HEK293 (cell line): ENCODE measurements at regions not wholly inside any gene's neighbourhood (a gene's known extent, or its start where the extent isn't known, plus 50 kb on each side); places are given as distances from the start of the nearest gene placed in this dataset.

Source experiments
- CTCF ChIA-PET: fragments of 350-600 bp; formaldehyde crosslinking; extraction: SDS; loops from one replicate; lab custom pipeline; 2021; ENCODE audit warnings: antibody characterized with exemption; lab: Yijun Ruan, JAX
- POLR2A ChIA-PET: fragments of 300-600 bp; formaldehyde crosslinking; extraction: SDS; loops from one replicate; lab custom pipeline; 2020; ENCODE audit warnings: antibody characterized with exemption, inconsistent platforms; lab: Yijun Ruan, JAX
- H3K27ac ChIP-seq: fragments of 200-500 bp; sonication (Bioruptor generic); 2 replicates; pipeline ENCODE4 v1.5.1; 2014; ENCODE audit warnings: low read depth, low read length, control low read depth, inconsistent platforms; ENCODE audit errors: extremely low read depth
- H3K36me3 ChIP-seq, 2 experiments: fragments of 200-500 bp in 1 of 2; sonication (Bioruptor generic) in 1 of 2; 1 replicate in 1 of 2; 2 replicates in 1 of 2; pipeline ENCODE4 v1.5.1; 2014 to 2017; ENCODE audit warnings: inconsistent platforms in 2 of 2, low read length in 2 of 2; ENCODE audit not compliant: control insufficient read depth in 2 of 2, insufficient read depth in 1 of 2
- H3K4me1 ChIP-seq: fragments of 200-500 bp; sonication (Bioruptor generic); 2 replicates; pipeline ENCODE4 v1.5.1; 2014; ENCODE audit warnings: mild to moderate bottlenecking, low read length, inconsistent platforms; ENCODE audit not compliant: control insufficient read depth, insufficient read depth
- H3K4me3 ChIP-seq: 2 replicates; pipeline ENCODE4 v1.5.1; 2011; ENCODE audit warnings: low read depth, mild to moderate bottlenecking, control low read depth, low read length, moderate library complexity
- H3K9me3 ChIP-seq: fragments of 200-500 bp; sonication (Bioruptor generic); 2 replicates; pipeline ENCODE4 v1.5.1; 2014; ENCODE audit warnings: low read depth, low read length, inconsistent platforms; ENCODE audit not compliant: control insufficient read depth, insufficient read depth
- BCL11A ChIP-seq: fragments of 450-650 bp; formaldehyde crosslinking; IDR thresholded peaks from 2 replicates; pipeline ENCODE4 v1.5.1; 2016; ENCODE audit warnings: low read depth, missing biosample characterization, missing genetic modification characterization
- BCL11B ChIP-seq: fragments of 450-650 bp; formaldehyde crosslinking; IDR thresholded peaks from 2 replicates; pipeline ENCODE4 v1.5.1; 2016; ENCODE audit warnings: low read depth, missing biosample characterization, missing genetic modification characterization
- KLF9 ChIP-seq: fragments of 450-650 bp; formaldehyde crosslinking; IDR thresholded peaks from 2 replicates; pipeline ENCODE4 v1.5.1; 2016; ENCODE audit warnings: missing biosample characterization, missing genetic modification characterization, low read depth
- PATZ1 ChIP-seq: fragments of 450-650 bp; formaldehyde crosslinking; IDR thresholded peaks from 2 replicates; pipeline ENCODE4 v1.5.1; 2016; ENCODE audit warnings: missing biosample characterization, missing genetic modification characterization
- PRDM2 ChIP-seq: fragments of 450-650 bp; formaldehyde crosslinking; IDR thresholded peaks from 2 replicates; pipeline ENCODE4 v1.5.1; 2016; ENCODE audit warnings: missing biosample characterization, missing genetic modification characterization, borderline replicate concordance
- SP2 ChIP-seq: fragments of 450-650 bp; formaldehyde crosslinking; IDR thresholded peaks from 2 replicates; pipeline ENCODE4 v1.5.1; 2016; ENCODE audit warnings: missing biosample characterization, missing genetic modification characterization
- ZBTB6 ChIP-seq: fragments of 450-650 bp; formaldehyde crosslinking; IDR thresholded peaks from 2 replicates; pipeline ENCODE4 v1.5.1; 2017; ENCODE audit warnings: missing biosample characterization, missing genetic modification characterization
- ZIC2 ChIP-seq: fragments of 450-650 bp; formaldehyde crosslinking; IDR thresholded peaks from 2 replicates; pipeline ENCODE4 v1.5.1; 2016; ENCODE audit warnings: missing biosample characterization, missing genetic modification characterization
- ZNF155 ChIP-seq: fragments of 450-650 bp; formaldehyde crosslinking; IDR thresholded peaks from 2 replicates; pipeline ENCODE4 v1.5.1; 2016; ENCODE audit warnings: missing biosample characterization, missing genetic modification characterization
- ZNF169 ChIP-seq: fragments of 450-650 bp; formaldehyde crosslinking; IDR thresholded peaks from 2 replicates; pipeline ENCODE4 v1.5.1; 2016; ENCODE audit warnings: missing biosample characterization, missing genetic modification characterization
- ZNF175 ChIP-seq: fragments of 450-650 bp; formaldehyde crosslinking; IDR thresholded peaks from 2 replicates; pipeline ENCODE4 v1.5.1; 2016; ENCODE audit warnings: missing biosample characterization, missing genetic modification characterization
- ZNF302 ChIP-seq: fragments of 450-650 bp; formaldehyde crosslinking; IDR thresholded peaks from 2 replicates; pipeline ENCODE4 v1.5.1; 2016; ENCODE audit warnings: missing biosample characterization, missing genetic modification characterization, low read depth
- ZNF404 ChIP-seq: fragments of 450-650 bp; formaldehyde crosslinking; IDR thresholded peaks from 2 replicates; pipeline ENCODE4 v1.5.1; 2017; ENCODE audit warnings: missing biosample characterization, missing genetic modification characterization
- ZNF501 ChIP-seq: fragments of 450-650 bp; formaldehyde crosslinking; IDR thresholded peaks from 2 replicates; pipeline ENCODE4 v1.5.1; 2016; ENCODE audit warnings: missing biosample characterization, missing genetic modification characterization
- ZNF514 ChIP-seq: fragments of 450-650 bp; formaldehyde crosslinking; IDR thresholded peaks from 2 replicates; pipeline ENCODE4 v1.5.1; 2016; ENCODE audit warnings: missing biosample characterization, missing genetic modification characterization
- ZNF692 ChIP-seq: fragments of 450-650 bp; formaldehyde crosslinking; IDR thresholded peaks from 2 replicates; pipeline ENCODE4 v1.5.1; 2016; ENCODE audit warnings: missing biosample characterization, missing genetic modification characterization
- ZNF76 ChIP-seq: fragments of 450-650 bp; formaldehyde crosslinking; IDR thresholded peaks from 2 replicates; pipeline ENCODE4; 2016; ENCODE audit warnings: low read depth, missing biosample characterization, missing genetic modification characterization, borderline replicate concordance
- ZNF777 ChIP-seq: fragments of 450-650 bp; formaldehyde crosslinking; IDR thresholded peaks from 2 replicates; pipeline ENCODE4 v1.5.1; 2017; ENCODE audit warnings: missing biosample characterization, missing genetic modification characterization, borderline replicate concordance
- ZSCAN30 ChIP-seq: fragments of 450-650 bp; IDR thresholded peaks from 2 replicates; pipeline ENCODE4 v1.5.1; 2018; ENCODE audit warnings: missing biosample characterization, mild to moderate bottlenecking, missing genetic modification characterization, moderate library complexity

GRCh38 chr6:156519940-156520339 is 257.2 kb upstream of the ARID1B start (continued):
- TF ChIP-seq ZBTB6 = no peak

GRCh38 chr6:156517088-156517487 is 260.1 kb upstream of the ARID1B start:
- H3K9me3 ChIP-seq = no peaks in the 10 kb centered on the region
- ChIA-PET CTCF (no interaction called here), POLR2A (no interaction called here)
- no peak overlapping the region for H3K27ac ChIP-seq
- no peaks in the 10 kb centered on the region for H3K36me3 ChIP-seq
- TF ChIP-seq ZNF501 (tag by site-specific recombination) (no peak), ZNF175 (tag by site-specific recombination) (no peak), BCL11B (tag by site-specific recombination) (no peak), PATZ1 (tag by site-specific recombination) (no peak), ZNF76 (no peak), ZNF777 (tag by site-specific recombination) (no peak), ZSCAN30 (tag by site-specific recombination) (no peak), ZNF404 (tag by site-specific recombination) (no peak), ZIC2 (tag by site-specific recombination) (no peak), PRDM2 (no peak)
- H3K4me1 ChIP-seq = no peaks in the 10 kb centered on the region
- no peak overlapping the region for H3K4me3 ChIP-seq

GRCh38 chr6:156515242-156515641 is 261.9 kb upstream of the ARID1B start:
- TF ChIP-seq KLF9 (tag by site-specific recombination) = no peak
- no peak for TF ChIP-seq ZNF155
- TF ChIP-seq ZNF692 (tag by site-specific recombination) = no peak
- no peak for TF ChIP-seq BCL11A (tag by site-specific recombination)
- TF ChIP-seq ZNF302 (tag by site-specific recombination) = no peak
- no peak for TF ChIP-seq SP2 (tag by site-specific recombination)
- TF ChIP-seq ZNF514 = no peak
- TF ChIP-seq ZNF169 (tag by site-specific recombination) = no peak
- Histone ChIP-seq H3K4me1 (no peaks in the 10 kb centered on the region), H3K36me3 (no peaks in the 10 kb centered on the region), H3K9me3 (no peaks in the 10 kb centered on the region), H3K27ac (no peak overlapping the region), H3K4me3 (no peak overlapping the region)
- CTCF ChIA-PET = no interaction called here
- POLR2A ChIA-PET = no interaction called here
